GM23248 (cell line): ENCODE measurements at regions not wholly inside any gene's neighbourhood (a gene's known extent, or its start where the extent isn't known, plus 50 kb on each side); places are given as distances from the start of the nearest gene placed in this dataset.

Source experiments
- EZH2 ChIP-seq: fragments of 200-600 bp; sonication (generic); IDR thresholded peaks from 2 replicates; pipeline ENCODE4 v1.6.1; 2018; ENCODE audit warnings: antibody characterized with exemption, mild to moderate bottlenecking; ENCODE audit not compliant: insufficient read depth, poor library complexity, severe bottlenecking
- EZH2phosphoT487 ChIP-seq: fragments of 200-600 bp; sonication (generic); IDR thresholded peaks from 2 replicates; pipeline ENCODE4 v1.6.1; 2018; ENCODE audit warnings: antibody characterized with exemption, moderate library complexity, mild to moderate bottlenecking, low read depth; ENCODE audit not compliant: insufficient read depth

DNA sequence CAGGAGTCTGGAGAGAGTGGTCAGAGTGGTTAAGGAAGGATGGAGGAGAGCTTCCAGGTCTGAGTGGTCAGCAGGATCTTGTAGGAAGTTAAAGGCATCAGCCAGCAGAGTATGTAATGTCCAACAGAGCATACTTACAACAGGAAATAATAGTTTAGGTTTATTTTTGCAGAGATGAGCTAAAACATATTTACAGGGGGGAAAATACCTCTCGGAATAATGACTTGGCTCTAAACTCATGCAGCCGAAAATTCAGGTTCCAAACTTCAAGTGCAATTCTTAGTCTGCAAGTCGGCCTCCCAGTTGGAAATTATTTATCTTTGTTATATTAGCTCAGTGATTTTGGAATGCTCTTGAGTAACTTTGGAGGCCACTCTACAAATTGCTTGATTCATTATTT, 385.0 kb upstream of the C2CD4B start:
- no peak for TF ChIP-seq EZH2phosphoT487
- TF ChIP-seq EZH2 = no peak
